Sigmoid colon (tissue), 6 donors: ENCODE measurements at regions not wholly inside any gene's neighbourhood (a gene's known extent, or its start where the extent isn't known, plus 50 kb on each side); places are given as distances from the start of the nearest gene placed in this dataset.

Source experiments
- DNase-seq: peaks from one replicate; pipeline ENCODE4 v3.0.0-alpha.2; 2019
- H3K27ac ChIP-seq, 4 donors: fragments of 200-600 bp; sonication (generic); one replicate each; pipeline ENCODE4 v1.5.1; 2016 to 2019; ENCODE audit warnings: mild to moderate bottlenecking in 1 of 4
- H3K27me3 ChIP-seq, 3 donors: fragments of 200-600 bp; sonication (generic); one replicate each; pipeline ENCODE4 v1.5.1; 2019; ENCODE audit warnings: mild to moderate bottlenecking in 1 of 3
- H3K36me3 ChIP-seq, 4 donors: fragments of 200-600 bp; sonication (generic); one replicate each; pipeline ENCODE4 v1.5.1; 2016 to 2019
- H3K4me1 ChIP-seq, 4 donors: fragments of 200-600 bp; sonication (generic); one replicate each; pipeline ENCODE4 v1.5.1; 2017 to 2019
- H3K4me3 ChIP-seq, 4 donors: fragments of 200-600 bp; sonication (generic); one replicate each; pipeline ENCODE4 v1.5.1; 2017 to 2019; ENCODE audit warnings: mild to moderate bottlenecking in 2 of 4, moderate library complexity in 1 of 4
- H3K9me3 ChIP-seq, 4 donors: fragments of 200-600 bp in 3 of 4; sonication (generic) in 3 of 4; one replicate each; pipeline versions ENCODE4 v1.5.1 to v1.6.1; 2013 to 2019
- EP300 ChIP-seq, 4 donors: sonication (generic); formaldehyde crosslinking; IDR thresholded peaks; one replicate each; pipeline ENCODE4 v1.6.1; 2017; ENCODE audit warnings: antibody characterized with exemption in 4 of 4
- POLR2A ChIP-seq, 2 donors: fragments of 450-650 bp; IDR thresholded peaks; one replicate each; pipeline ENCODE4 v1.6.1; 2016; ENCODE audit warnings: antibody characterized with exemption in 2 of 2, mild to moderate bottlenecking in 2 of 2, moderate library complexity in 2 of 2
- POLR2AphosphoS5 ChIP-seq, 4 donors: sonication (generic); formaldehyde crosslinking; IDR thresholded peaks; one replicate each; pipeline ENCODE4 v1.6.1; 2017; ENCODE audit warnings: antibody characterized with exemption in 4 of 4
- WGBS, 2 donors: extraction: QIAGEN DNeasy Blood & Tissue Kit; methylation state at CpG; one replicate each; pipeline ENCODE4 v1.1.7; 2013; 5-methylcytosine and 5-hydroxymethylcytosine counted together
- intact Hi-C: fragments of 100-400 bp; cut with DNase I; formaldehyde crosslinking; loops from one replicate; pipeline ENCODE4 v1.15.1; 2023
- TF ChIP-seq, protein P1 (sequence below), 4 experiments: fragments of 450-650 bp in 3 of 4; fragments of 200-600 bp in 1 of 4; IDR thresholded peaks; one replicate each; pipeline ENCODE4 v1.5.1; 2016 to 2019; ENCODE audit warnings: antibody characterized with exemption in 4 of 4, mild to moderate bottlenecking in 3 of 4, moderate library complexity in 2 of 4
- donor health status: healthy with polysubstance abuse.
- donor health status: healthy.

DNA sequence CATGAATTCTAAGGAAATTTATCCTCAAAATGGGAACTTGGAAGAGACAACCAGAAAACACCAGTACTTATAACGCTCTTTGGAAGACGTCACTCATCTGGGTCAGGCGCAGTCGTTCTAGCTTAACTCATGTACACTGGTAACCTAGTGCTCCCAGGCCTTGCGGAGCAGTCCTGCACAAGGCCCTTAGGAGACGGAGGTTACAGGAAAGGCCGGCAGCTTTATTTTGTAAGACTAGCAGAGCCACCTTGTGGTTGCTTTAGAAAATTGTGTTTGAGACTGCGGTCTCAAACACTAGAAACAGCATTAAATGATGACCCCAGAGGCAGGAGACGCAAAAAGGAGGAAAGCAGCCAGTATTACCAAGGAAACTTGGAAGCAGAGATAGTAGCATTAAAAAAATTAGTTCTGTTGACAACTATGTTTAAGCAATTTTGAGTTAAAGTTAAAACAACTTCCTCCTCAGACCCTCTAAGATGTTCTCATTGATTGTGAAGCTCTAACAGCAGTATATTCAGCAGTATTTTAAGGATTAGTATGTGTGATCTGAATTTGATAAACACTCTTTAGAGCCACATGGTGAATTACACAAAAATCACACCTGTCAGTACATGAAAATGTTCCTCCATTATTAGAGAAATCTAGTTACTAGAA, 141.9 kb upstream of the C2CD4B start:
- 9 to 30% methylated on average over 9 of the region's 9 CpGs for WGBS, 2 donors
- H3K27ac ChIP-seq, result no peak overlapping the region
- peak; percentile 79 for DNase-seq

DNA sequence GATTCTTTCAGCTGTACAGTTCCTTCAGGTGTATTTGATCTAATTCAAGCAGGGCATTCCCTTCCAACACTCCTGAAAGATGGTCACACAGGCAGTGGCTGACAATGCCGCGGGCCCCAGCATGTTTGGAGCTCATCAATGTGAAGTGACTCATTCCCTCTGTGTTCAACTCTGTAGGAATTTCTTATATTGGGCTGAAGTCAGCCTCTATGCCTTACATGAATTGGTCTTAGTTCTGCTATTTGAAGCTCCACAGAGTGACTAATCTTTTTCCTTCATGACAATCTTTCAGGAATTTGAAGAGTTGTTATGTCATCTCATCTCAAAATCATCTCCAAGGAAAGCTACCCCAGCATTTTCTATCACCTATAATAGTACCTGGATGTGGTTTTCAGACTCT, 142.5 kb upstream of the C2CD4B start:
- Histone ChIP-seq H3K9me3 (peaks cover 0 to 2% (median 0%) of the 10 kb centered on the region in 4 donors), H3K4me3 (no peak overlapping the region), H3K36me3 (no peaks in the 10 kb centered on the region), H3K27me3 (no peaks in the 10 kb centered on the region), H3K4me1 (peaks cover 0 to 5% (median 1%) of the 10 kb centered on the region in 4 donors), H3K27ac (no peak overlapping the region)
- DNase-seq, result no peak
- no peak for TF ChIP-seq EP300 (IDR thresholded peaks at IDR 0.05)
- TF ChIP-seq, protein P1, sequence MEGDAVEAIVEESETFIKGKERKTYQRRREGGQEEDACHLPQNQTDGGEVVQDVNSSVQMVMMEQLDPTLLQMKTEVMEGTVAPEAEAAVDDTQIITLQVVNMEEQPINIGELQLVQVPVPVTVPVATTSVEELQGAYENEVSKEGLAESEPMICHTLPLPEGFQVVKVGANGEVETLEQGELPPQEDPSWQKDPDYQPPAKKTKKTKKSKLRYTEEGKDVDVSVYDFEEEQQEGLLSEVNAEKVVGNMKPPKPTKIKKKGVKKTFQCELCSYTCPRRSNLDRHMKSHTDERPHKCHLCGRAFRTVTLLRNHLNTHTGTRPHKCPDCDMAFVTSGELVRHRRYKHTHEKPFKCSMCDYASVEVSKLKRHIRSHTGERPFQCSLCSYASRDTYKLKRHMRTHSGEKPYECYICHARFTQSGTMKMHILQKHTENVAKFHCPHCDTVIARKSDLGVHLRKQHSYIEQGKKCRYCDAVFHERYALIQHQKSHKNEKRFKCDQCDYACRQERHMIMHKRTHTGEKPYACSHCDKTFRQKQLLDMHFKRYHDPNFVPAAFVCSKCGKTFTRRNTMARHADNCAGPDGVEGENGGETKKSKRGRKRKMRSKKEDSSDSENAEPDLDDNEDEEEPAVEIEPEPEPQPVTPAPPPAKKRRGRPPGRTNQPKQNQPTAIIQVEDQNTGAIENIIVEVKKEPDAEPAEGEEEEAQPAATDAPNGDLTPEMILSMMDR (IDR thresholded peaks at IDR 0.05), result no peak
- TF ChIP-seq POLR2A (IDR thresholded peaks at IDR 0.05), result no peak
- no peak for TF ChIP-seq POLR2AphosphoS5 (IDR thresholded peaks at IDR 0.05)
- 96 to 97% methylated on average over 2 of the region's 2 CpGs for WGBS, 2 donors
- intact Hi-C loops, result loop anchor here (5.0 to 10.0 kb wide), 2 partner anchors 235 to 433 kb away; no protein-coding TSS in a partner anchor

More for the DNA sequence above, 141.9 kb upstream of the C2CD4B start:
- no peak for TF ChIP-seq POLR2A (IDR thresholded peaks at IDR 0.05)
- TF ChIP-seq, protein P1 (IDR thresholded peaks at IDR 0.05), result peak; percentile 45 to 69 (median 64)
- Histone ChIP-seq H3K4me1 (peaks cover 0 to 11% (median 6%) of the 10 kb centered on the region in 4 donors), H3K9me3 (no peaks in the 10 kb centered on the region), H3K36me3 (no peaks in the 10 kb centered on the region), H3K4me3 (no peak overlapping the region), H3K27me3 (no peaks in the 10 kb centered on the region)
- intact Hi-C loops, result loop anchor here (5.0 to 10.0 kb wide), 2 partner anchors 235 to 432 kb away; no protein-coding TSS in a partner anchor

DNA sequence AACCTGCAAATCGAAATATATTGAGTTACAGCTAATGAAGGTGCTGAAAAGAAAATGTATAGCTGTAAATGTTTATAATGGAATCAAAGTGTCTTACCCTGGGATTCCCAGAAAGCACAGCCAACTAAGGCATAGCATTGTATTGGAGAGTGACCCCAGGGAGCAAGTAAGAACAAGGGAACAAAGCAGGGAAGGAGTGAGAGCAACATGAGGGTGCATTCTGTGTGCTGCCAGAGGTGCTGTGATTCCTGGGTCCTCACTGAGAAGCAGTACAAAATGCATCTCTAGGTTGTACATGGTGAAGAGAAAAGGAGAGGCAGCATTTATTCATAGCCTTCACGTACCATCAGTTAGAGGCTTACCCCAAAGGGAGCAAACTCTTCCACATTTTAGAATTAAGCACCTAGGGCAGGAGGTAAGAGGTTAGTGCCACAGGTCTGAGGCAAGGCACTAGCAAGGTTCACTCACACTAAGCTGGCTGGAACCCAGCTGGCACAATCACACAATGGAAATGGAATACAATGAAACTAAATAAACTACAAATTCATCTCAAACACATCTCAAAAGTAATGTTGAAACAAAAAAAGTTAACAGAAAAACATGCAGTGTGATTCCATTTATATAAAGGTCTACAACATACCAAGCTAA, 151.5 kb upstream of the C2CD4B start:
- Histone ChIP-seq H3K27ac (no peak overlapping the region), H3K9me3 (peaks cover 0 to 2% (median 0%) of the 10 kb centered on the region in 4 donors), H3K27me3 (no peaks in the 10 kb centered on the region), H3K4me1 (no peaks in the 10 kb centered on the region), H3K4me3 (no peak overlapping the region), H3K36me3 (no peaks in the 10 kb centered on the region)
- DNase-seq, result no peak
- WGBS, 2 donors, result 79 to 81% methylated on average over 2 of the region's 2 CpGs
- intact Hi-C loops, result no loop called here
- no peak for TF ChIP-seq EP300 (IDR thresholded peaks at IDR 0.05)
- TF ChIP-seq POLR2AphosphoS5 (IDR thresholded peaks at IDR 0.05), result no peak
- no peak for TF ChIP-seq POLR2A (IDR thresholded peaks at IDR 0.05)
- TF ChIP-seq, protein P1 (IDR thresholded peaks at IDR 0.05), result no peak

DNA sequence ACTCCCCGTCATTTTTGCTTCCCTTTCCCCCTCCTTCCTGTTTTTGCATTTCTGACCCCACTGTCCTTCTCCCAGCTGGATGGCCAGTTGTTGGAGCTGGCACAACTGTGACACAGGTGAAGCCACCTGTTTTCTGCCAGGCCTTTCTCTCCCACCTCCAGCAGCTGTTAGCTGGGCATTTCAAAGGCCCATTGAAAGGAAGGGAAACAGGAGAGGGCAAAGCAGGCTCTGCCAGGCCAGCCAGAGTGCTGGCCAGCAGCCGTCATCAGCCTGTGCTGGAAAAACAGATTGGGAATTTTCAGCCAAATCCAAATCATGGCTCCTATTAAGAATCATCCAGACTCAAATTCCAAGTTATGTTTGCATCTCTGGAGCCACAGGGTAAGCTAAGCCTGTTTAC, 155.2 kb upstream of the C2CD4B start:
- TF ChIP-seq EP300 (IDR thresholded peaks at IDR 0.05), result no peak
- no peak for TF ChIP-seq POLR2AphosphoS5 (IDR thresholded peaks at IDR 0.05)
- TF ChIP-seq, protein P1 (IDR thresholded peaks at IDR 0.05), result no peak
- Histone ChIP-seq H3K4me1 (no peaks in the 10 kb centered on the region), H3K27ac (no peak overlapping the region), H3K27me3 (no peaks in the 10 kb centered on the region), H3K4me3 (no peak overlapping the region), H3K9me3 (no peaks in the 10 kb centered on the region), H3K36me3 (no peaks in the 10 kb centered on the region)
- intact Hi-C loops, result no loop called here
- WGBS, 2 donors, result 73 to 78% methylated on average over 2 of the region's 2 CpGs
- DNase-seq, result no peak
